ENCODE measurements at regions not wholly inside any gene's neighbourhood (a gene's known extent, or its start where the extent isn't known, plus 50 kb on each side); places are given as distances from the start of the nearest gene placed in this dataset.

DNA sequence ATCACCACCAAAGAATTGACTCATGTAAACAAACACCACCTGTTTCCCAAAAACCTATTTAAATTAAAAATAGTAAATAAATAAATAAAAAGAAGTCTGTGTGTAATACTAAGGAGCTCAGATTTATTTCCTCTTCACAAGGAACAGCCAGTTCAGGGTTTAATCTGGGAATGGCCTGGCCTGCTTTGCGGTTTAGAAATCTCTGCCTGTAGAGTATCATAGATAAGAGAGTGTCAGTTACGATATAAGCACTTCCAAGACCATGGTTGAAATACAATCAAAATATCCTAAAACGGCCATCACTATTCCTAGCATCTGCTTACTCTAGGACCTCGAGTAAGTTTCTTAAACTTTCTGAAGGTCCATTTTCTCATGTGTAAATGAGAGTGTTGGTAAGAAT is 274.4 kb downstream of the PLPP3 start:
- DNase-seq, result no peak

DNA sequence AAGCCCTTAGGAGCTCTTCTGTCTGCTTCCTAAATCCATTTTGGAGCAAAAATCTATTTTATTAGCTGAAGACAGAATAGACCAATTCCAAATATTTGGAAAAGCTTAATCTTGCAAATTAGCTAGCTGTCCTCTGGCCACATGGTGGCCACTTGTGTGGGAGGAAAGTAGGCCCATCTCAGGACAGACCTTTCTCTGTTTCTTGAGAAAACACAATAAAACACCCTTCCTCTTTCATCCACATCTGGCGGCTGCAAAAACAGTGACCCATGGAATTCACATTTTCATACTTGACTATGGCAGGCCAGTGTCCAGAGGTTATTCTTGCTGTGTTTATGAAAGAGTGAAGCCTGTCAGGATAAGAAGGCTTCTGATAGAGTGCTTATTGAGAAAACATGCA is 275.6 kb downstream of the PLPP3 start:
- DNase-seq, result no peak

DNA sequence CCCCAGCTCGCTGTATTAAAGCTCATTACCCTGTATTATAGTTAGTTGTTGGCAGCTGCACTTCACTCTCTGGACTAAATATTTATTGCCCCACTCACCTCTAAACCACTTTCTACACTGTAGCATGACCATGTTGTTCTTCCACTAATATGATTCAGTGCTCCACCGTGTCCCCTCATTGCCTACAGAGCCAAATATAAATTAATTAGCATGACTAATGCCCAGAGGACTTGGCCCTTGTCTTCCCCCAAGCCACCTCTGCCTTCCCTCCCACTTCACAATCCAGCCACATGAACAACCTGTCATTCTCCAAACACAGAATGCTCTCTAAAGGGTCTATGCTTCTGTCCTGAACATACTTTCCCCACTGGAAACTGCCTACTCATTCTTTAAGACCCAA is 276.5 kb downstream of the PLPP3 start:
- no peak for DNase-seq

DNA sequence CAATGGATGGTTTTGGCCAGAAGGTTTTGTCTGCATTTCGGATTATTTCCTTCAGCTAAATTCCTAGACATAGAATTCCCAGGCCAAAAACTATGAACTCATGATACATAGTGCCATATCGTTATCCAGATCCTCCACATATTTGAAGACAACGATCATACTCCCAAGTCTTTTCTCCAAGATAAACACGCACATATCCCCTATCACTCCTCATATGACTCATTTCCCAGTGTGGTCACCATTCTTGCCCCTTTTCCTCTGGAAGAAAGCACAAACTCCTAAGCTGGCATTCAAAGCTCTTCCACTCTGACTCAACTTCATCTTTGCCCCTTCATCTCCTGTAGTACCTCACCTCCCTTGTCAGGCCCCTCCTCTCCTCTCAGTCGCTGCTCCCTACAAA is 277.6 kb downstream of the PLPP3 start:
- DNase-seq, result no peak

DNA sequence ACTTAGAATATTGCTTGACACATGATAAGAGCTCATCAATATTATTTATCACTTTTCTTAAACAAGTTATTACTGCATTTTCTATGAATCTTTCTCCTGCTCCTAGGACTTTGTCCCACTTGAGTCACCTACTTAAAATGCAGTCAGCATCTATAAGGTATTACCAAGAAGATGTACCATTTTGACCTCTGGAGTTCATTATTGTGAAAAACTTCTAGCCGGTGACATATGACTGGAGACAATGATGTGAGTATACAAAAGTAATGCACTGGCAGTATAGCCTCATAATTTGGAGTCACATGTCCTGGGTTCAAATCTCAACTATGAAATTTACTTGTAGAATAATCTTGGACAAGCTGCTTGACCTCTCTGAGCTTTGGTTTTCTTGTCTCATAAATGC is 278.5 kb downstream of the PLPP3 start:
- no peak for DNase-seq

DNA sequence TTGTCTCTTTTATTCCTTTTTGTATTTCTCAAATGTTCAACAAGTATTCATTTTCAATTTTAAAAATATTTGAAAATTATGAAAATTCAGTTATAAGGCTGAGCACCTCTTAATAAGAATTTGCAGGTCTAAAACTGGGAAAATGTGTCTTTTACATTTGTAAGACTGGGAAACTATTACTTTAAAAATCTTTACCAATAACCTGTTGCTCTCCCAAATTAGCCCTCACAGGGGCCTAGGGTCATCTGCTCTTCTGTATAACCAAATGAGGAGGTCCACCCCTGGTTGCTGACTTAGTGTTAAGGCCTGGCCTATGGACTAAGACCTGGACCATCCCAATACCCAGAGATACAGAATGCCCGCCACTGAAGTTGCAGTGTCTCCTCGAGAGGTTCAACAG is 280.5 kb downstream of the PLPP3 start:
- no peak for DNase-seq

DNA sequence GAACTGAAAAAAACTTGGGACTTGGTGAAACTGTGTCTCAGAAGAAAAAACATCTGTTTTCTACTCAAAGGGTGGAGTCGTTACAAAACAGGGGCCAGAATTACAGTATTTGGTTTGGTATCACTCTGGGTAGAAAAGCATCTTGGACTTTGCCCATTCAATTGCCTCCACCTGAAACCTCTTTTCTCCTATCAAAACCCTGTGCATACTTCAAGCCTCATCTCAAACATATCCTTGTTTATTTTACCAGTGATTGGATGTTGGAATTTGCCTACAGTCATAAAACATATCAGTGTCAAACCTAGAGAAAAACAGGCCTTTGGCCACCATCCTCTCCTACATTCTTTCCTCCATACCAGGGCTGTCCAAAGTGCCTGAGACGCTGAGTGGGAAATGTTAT is 281.5 kb downstream of the PLPP3 start:
- no peak for DNase-seq

DNA sequence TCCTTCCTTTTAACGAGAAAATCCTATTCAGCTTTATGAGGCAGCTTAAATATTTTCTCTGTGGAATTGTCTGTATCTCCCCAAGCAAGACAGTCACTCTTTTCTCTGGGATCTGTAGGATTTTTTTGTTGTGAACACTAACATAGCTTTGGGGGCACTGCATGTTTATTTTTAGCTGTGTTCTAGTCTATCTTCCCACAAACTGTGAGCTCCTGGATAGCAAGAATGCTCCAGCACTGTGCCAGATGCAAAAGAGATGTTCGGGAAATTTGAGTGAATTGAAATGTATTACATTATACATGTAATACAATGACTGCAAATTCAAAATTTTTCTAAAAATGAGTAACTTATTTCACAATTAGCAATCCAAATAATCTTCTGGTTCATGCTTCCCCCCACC is 282.2 kb downstream of the PLPP3 start:
- no peak for DNase-seq

DNA sequence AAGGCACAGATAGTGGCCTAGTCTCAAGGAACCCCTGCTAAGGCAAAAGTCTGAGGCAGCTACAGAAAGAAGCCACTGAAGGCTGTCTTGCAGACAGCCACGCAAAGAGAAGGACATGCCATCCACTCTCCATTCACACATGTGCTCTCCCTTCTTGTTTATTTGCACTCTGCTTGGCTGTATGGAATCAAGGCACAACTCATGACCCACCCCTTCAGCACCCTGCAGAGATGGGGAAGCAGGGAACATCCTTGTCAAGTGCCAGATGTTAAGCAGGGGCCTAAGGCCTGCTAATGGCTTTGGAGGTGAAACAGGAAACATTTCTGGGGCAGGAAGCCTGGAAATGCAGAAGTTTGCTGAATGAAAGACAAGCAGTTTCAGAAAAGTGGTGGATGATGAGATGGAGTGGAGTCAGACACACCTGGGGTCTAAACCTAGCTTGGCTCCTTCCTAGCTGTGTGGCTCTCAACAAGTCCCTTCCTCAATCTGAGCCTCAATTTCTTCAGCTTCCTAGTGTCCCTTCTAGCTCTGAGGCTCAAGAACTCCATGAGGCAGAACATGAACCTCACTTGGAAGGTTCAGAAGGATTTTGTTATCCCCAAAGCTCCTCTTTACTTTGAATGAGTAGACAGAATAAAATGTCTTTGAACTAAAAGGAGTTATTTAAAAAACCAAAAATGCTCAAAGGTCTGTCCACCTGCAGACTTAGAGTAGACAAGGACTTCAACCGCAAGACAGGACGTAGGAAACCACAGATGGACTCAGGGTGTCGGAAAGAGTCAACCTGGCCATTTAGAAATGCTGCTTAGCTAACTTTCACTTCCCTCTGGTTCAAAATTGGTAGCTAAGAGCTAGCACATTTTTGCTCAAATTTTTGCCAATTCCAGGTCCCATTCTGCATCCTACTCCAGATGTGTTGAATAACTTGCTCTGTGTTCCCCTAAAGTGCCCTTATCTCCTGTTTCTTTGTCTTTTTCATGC is 283.1 kb downstream of the PLPP3 start:
- DNase-seq, result no peak

DNA sequence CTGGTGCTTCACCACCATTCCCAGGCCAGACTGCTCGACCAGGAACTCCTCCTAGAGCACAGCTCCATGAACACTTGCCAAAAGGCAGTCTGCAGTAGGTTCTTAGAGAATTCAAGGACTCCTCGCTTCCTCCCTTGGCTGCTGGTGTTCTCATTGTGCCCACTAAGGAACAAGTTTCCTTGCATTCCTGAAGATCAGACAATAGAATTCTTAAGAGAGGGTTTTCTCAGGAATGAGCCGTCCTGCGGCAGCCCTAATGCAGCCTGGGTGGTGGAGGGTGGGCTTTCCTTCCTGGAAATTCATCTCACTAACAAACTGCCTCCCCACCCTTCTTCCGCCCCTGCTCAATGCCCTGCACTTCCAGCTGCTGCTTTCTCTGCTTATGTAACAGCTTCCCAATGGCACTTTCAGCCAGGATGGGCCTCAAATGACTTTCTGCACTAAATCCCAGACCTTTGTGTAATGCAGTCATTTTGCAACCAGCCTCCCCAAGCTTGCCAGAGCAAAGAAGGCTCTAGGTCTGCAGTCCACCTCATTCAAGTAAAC is 287.9 kb downstream of the PLPP3 start:
- peak; percentile 24 for DNase-seq

DNA sequence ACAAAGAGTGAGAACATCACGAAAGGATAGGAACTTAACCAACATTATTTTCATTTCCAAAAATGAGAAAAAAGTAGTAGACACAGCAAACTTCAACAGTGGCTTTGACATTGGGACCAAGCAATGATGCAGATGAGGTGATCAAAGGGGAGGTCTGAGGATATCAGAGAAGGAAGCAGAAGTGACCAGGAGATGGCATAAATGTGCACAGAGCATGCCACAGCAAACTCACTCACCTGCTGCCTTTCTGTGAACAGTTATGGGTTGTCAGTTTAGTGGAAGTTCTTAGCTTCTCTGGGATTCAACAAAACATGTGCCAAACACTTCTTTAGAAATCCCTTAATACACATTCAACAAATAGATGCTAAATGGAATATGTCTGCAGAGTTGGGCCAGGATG is 290.1 kb downstream of the PLPP3 start:
- no peak for DNase-seq

DNA sequence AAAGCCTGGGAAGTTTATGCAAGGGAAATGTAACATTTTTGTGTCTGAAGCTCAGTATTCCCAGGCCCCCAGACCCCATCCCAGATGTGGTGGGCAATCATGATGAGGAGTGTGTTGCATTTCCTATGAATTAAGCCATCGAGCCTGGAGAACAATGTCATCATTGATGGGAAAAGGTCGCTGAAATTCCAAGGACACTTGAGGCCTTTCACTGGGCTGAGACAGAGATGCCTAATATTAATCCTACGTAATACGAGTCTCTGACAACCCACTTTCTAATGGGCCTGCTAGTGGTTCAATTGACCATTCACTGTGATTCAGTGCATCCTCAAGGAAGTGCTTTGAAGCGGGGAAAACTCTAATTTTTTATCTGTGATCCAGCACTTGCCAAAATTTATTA is 291.6 kb downstream of the PLPP3 start:
- DNase-seq, result no peak

DNA sequence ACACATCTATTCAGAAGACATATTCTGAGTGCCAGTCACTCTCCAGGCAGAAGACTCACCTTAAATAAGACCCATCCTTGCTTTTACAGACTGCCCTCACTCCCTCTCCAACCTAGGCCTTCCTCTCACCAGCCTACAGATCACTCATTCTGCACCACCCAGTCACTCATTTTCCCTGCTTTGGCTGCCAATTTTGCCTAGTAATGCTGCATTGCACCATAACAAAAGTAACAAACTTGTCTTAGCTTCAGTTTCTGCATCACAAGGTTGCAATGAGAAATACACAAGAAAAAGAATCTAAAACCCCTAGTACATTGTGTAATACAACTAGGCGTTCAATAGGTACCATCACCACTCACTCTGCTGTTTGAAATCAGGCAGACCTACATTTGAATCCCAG is 292.4 kb downstream of the PLPP3 start:
- no peak for DNase-seq

DNA sequence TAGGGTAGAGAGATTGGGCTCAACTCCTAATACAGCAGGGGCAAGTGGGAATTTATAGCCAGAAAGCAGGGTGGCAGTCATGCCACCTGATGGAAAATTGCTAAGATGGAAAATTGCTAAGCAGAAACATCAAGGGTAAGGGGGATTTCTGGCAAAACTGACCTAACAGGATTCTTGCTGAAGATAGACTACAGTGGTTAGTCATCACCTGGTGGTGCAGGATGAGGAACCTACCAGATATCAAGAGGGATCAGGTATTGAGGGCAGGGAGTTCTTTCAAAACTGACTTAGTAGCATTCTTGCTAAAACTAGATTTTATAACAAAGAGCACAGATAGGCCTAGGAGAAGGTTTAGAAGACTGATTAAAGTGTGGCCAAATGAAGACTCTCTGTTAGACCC is 292.9 kb downstream of the PLPP3 start:
- DNase-seq, result no peak

DNA sequence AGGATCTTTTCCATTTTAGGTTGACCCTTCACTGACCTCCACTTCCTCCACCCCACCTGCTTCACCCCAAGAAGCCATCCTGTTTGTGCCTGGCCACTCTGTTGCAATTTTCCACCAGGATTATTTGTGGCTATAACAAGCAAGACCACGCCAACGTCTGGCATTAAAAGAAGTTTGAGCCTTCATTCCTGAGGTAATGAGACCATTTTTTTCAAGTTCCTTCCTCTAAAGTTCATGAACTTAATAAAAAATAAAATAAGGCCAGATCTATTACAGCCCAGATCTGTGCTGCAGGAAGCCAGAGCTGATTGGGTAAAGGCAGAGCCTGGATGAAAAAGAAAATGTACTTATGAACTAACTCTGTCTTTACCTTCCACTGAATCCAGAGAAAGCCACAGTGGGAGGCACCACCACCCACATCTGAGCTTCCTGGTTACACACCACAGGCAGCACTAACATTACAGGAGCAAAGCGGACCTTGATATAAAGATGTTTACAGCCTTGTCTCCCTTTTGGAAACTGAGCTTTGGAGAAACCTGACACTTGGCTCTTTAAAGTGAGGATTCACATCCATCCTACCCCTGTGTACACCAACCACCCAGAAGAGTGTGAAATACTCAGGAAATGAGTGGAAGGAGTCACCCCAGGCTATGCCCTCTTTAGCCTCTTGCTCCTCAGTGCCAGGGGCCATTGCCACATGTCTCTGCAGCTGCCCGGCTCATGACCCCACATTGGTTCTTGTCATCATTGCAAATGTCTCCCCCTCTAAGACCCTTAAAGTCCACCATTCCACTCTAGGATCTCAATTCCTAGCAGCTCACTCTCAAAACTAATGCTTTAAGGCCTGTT is 293.6 kb downstream of the PLPP3 start:
- DNase-seq, result no peak

DNA sequence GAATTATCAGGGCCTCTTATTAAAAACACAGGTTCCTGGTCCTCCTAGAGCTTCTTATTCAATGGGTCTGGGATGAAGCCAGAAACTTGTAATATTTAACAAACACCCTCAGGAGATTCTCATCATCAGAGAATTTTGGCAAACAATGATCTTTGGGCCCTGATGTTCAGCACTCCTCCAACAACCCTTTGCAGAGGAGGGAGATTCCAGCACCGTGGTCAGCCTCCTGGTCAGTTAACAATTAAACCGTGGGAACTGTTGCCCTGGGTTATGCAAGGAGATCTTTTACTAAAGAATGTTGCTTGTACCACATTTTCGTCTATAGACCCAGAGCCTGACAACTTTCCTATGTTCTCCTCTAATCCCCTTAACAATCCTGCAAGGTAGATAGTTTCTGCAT is 294.4 kb downstream of the PLPP3 start:
- DNase-seq, result peak; percentile 51

DNA sequence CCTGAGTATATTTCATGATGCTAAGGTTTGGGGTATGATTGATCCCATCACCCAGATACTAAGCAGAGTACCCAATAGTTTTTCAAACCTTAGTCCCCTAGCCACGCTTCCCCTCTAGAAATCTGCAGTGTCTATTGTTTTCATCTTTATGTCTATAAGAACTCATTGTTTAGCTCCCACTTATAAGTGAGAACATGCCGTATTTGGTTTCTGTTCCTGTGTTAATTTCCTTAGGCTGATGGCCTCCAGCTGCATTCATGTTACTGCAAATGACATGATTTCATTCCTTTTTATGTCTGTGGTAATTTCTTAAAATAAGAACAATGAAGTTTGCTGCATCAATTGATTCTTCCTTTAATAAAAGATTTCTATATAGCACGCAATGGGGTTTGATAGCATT is 301.3 kb downstream of the PLPP3 start:
- DNase-seq, result no peak

DNA sequence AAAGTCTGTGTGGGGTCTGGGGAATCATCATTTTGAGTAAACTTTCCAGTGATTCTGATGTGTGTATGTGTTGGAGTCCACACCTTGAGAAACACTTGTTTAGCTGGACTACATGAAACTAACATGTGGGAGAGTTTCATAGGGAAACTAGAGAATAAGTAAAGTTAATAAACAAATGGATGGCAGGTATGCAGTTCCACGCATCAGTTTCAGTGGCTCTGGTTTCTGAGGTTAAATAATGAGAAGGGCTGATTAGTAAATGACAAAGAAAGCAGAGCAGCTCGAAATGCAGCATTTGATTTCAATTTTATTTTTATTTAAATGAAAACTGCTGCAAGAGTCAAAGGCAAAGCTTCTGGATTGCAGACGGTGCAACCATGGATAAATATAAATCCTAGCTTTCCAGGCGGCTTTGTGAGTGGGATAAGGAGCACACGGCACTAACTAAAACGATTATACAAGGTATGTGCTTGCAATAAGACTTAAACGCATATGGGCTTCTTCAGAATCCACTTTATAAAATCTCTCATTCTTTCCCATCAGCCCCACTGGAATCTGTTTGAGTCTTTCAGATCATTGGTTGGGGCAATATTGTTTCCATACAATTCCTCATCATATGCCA is 310.7 kb downstream of the PLPP3 start:
- no peak for DNase-seq

DNA sequence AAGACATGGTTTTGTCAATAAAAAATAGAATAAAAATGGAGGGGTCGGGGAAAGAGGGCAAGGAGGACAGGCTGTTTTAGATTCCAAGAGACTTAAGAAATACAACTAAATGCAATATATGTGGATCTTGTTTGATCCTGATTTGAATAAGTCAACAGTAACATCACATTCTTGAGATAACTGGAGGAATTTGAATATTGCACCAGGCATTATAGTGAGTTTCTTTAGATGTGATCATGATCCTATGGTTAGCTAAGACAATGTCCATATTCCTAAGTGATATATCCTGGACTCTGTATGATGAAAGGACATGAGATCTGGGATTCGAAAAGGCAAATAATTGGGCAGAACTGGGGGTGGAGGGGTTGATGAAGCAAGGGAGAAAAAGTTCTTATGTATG is 311.8 kb downstream of the PLPP3 start:
- no peak for DNase-seq

DNA sequence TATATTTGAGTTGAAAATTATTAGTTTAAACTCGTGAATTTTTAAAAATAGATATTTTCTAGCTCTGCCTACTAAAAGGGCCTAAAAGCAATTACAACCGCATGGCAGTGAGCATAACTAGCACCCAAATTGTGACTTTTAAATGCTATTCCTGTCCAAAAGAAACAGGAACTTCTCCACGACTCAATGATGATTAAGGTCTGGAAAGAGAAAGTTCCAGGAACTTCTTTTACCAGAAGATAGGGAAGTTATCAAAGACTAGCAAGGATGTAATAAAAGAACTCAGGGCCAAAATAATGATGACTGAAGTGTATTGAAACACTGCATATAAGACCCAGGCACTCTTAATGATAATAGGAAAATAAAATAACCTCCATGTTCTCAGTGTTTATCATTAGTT is 313.0 kb downstream of the PLPP3 start:
- DNase-seq, result no peak

DNA sequence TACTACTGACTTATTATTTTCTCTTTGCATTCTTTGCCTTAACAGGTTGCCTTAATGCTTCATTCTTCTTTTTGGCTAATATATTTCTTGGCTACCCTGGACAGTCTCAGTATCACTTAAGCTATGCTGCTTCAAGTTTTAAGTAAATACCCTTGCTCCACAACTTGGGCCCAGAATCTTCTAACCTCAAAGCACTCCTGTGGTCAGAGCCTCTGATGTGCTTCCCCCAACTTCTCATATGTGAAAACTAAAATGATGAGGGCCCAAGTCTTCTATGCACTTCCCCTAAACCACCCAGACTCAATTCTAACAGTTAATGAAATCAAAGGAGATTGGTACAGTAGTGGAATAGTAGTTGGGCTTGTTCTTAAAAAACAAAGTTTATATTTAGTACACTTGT is 314.1 kb downstream of the PLPP3 start:
- DNase-seq, result no peak

DNA sequence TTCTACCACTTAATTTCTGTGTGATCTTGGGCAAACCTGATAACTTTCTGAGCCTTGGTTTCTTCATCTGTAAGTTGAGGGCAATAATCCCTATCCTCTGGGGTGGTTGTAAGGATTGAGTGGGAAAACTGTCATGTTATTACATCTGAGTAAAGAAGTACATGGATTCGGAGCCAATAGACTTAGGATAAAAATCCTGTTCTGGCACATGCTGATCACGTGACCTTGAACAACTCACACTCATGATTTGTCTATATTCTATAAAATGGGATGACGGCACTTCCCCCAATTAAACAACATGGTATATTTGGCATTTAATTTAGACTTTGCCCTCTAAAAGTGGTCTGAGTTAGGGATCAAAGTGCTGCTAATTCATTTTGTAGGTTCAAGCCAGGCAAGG is 315.5 kb downstream of the PLPP3 start:
- DNase-seq, result no peak

DNA sequence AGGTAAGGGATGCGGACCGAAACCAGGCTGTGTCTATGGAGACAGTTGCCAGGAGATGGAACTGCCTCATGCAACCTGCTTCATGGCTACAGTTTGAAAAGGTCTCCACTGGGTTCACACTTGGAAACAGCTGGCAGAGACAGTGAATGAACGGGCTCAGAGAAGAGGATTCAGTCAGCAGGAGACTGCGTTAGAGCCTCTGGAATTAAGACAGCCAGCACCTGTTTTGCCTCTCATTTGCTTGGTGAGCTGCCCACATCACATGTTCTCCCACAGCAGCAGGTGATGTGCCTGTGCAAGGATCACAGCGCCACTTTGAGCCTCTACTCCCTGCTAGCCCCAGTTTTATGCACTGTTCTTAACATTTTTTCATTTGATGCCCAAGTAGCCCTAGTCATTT is 321.0 kb downstream of the PLPP3 start:
- peak; percentile 51 for DNase-seq
